ENCODE measurements at regions not wholly inside any gene's neighbourhood (a gene's known extent, or its start where the extent isn't known, plus 50 kb on each side); places are given as distances from the start of the nearest gene placed in this dataset.

DNA sequence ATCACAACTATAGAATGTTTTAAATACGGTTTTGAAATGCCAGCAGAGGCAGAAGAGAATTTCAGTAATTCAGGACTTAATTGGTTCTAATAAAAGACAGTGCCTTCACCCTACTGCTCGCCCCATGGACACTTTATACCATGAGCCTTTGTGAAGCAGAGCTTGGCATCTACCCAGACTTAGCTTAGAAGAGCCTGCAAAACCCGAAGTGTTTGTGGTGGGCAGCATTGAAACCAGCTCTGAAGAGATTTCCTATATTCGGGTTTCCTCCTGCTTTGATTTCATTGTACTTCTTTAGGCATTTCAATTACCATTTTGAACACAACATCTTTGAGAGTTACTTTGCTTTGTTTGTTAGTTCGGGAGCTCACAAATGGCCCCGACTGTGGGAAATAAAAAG lies 185.1 kb upstream of the MTNR1B start:
- DNase-seq, result no peak
- in situ Hi-C loops (cut with MboI; ENCODE audit: low pct_unique_long_range_greater_than_20kb, low sequenced_read_pairs), result no loop called here

DNA sequence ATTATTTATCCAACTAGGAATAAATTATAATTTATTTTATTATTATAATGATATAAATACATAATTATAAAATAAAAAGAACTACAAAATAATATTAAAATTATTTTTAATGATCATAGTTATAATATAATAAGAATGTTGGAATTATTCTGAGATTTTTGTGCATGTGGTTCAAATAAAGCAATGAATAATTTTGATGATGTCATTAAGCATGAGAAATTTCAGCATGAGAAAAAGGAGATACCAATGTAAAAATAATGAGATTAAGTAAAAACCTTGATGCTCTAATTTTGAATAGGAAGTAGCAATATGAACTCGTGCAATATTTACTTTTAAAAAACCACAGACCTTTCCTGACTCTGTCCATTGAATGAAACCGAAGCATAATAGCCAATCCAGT lies 181.8 kb upstream of the MTNR1B start:
- in situ Hi-C loops (cut with MboI; ENCODE audit: low pct_unique_long_range_greater_than_20kb, low sequenced_read_pairs), result no loop called here
- no peak for DNase-seq

DNA sequence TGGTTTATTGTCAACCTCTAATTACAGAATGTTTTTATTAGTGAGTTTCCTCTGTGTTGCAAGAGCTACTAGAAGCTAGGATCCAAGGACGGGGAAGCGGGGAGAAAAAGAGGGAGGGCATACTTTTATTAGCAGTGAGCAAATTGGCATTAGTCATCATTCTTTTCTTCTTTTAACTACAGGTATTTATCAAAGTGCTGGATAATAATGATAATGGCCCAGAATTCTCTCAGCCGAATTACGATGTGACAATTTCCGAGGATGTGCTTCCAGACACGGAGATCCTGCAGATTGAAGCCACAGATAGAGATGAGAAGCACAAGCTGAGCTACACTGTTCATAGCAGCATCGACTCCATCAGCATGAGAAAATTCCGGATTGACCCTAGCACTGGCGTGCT lies 179.7 kb upstream of the MTNR1B start:
- in situ Hi-C loops (cut with MboI; ENCODE audit: low pct_unique_long_range_greater_than_20kb, low sequenced_read_pairs), result no loop called here
- no peak for DNase-seq

DNA sequence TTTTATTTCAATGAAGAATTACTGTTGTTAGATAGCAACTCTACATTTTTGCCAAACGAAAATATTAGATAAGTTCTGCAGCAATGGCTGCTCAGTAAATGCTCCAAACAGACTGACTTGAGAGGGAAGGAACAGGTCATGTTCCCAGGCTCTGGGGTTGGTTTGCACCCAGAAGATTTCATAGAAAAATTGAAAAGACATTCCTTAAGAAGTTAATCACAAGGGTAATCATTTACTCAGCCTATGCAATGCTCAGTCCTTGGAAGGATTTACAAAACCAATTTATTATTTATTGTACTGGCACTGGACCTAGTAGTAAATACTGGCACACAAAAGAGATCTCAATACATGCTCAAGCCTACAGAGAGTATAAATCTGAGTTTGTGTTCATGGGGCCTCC lies 179.1 kb upstream of the MTNR1B start:
- no peak for DNase-seq
- in situ Hi-C loops (cut with MboI; ENCODE audit: low pct_unique_long_range_greater_than_20kb, low sequenced_read_pairs), result no loop called here

DNA sequence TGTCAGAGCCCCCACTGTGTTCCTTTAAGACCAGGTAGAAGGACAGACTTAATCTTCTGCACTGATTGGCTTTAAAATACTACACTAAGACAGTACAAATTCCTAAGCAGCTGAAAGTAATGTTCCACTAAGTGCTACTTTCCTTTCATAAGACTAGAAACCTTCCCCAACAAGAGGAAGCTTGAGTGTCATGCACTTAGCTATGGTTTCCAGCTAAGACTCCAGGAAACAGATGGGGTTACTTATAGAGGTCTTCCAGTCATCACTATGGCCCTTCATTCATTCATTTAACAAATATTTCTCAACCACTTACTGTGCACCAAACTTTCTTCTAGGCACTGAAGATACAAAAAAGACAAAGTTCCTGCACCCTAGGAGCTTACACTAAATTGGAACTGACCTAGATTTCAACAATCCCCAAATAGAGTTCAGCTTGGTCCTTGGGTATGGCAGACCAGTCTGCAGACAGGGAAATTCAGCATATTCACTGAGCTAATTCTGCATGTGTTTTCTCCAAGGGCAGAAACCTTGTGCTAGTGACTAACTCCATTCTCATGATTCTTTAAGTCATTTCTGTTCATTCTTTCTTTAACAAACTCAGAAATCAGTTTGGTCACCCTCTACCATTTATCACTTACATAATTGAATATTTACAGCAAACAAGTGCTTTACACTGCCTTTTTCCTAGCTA lies 178.4 kb upstream of the MTNR1B start:
- DNase-seq, result no peak
- in situ Hi-C loops (cut with MboI; ENCODE audit: low pct_unique_long_range_greater_than_20kb, low sequenced_read_pairs), result no loop called here

DNA sequence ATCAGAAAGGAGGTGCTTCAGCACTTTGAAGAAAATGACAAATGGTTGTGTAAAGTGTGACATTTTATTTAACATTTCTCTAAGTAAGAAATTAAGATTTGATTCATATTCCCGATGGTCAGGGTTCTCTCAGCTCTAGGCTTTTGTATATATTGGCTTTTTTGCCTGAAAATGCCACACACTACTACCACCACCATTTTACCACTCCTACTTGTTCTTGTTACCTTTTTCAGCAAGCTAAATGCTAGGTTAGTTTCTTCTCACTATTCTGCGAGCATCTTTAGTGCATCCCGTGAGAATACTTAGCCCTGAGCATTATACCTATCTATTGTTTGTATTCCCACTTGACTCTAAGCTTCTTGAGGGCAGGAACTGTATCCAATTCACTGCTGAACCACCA lies 177.6 kb upstream of the MTNR1B start:
- DNase-seq, result no peak
- in situ Hi-C loops (cut with MboI; ENCODE audit: low pct_unique_long_range_greater_than_20kb, low sequenced_read_pairs), result no loop called here

DNA sequence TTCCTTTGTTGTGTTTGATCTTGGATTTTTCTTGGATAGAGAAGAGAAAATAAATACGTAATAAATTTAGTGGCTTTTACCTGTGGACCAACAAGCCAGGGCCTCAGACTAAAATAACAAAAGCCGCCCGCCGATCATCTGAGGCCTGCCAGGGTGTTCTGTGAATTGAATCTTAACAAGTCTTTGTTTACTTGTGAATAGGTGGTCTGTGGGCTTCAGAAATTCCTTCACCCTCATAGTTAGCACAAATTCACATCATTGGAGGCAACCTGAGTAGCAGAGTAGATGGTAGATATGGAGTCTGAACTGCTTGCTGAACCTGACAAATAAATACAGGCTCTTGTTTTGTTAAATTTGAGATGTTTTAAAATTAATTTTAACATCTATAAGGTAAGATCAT lies 176.3 kb upstream of the MTNR1B start:
- DNase-seq, result no peak
- in situ Hi-C loops (cut with MboI; ENCODE audit: low pct_unique_long_range_greater_than_20kb, low sequenced_read_pairs), result no loop called here

DNA sequence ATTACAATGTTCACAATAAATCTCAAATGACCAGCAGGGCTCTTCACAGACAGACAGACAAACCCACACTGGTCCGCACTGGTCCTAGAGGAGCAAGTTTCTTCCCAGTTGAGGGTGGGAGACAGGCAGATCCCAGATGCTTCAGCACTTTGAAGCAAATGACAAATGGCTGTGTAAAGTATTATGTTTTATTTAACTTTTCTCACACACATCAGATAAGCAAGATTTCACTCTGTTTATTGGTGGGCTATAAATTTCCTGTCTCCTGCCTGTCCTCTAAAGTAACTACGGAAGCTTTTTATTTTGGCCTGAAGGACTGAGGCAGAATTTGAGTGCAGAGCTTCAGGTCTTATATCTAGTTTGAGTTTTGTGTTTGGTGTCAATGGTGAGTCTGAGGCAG lies 174.7 kb upstream of the MTNR1B start:
- in situ Hi-C loops (cut with MboI; ENCODE audit: low pct_unique_long_range_greater_than_20kb, low sequenced_read_pairs), result no loop called here

DNA sequence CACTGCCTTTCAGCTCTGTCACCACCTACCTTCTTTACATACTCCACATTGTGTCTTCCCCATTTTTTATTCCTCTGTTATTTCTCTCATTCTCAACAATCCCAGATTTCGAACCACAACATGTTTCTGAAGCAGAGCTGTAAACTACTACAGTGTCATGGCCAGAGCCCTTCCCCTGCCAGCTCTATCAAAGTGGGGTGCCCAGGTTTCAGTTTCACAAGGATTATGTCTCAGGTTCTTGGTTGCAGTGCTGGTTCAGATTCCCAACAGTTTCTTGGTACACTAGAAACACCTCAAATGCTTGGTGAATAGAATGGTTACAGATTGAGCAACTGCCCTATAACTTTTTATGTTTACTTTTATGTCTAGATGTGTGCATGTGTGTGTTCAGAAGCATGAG lies 172.7 kb upstream of the MTNR1B start:
- in situ Hi-C loops (cut with MboI; ENCODE audit: low pct_unique_long_range_greater_than_20kb, low sequenced_read_pairs), result no loop called here

More for the DNA sequence above, 174.7 kb upstream of the MTNR1B start:
- no peak for DNase-seq

DNA sequence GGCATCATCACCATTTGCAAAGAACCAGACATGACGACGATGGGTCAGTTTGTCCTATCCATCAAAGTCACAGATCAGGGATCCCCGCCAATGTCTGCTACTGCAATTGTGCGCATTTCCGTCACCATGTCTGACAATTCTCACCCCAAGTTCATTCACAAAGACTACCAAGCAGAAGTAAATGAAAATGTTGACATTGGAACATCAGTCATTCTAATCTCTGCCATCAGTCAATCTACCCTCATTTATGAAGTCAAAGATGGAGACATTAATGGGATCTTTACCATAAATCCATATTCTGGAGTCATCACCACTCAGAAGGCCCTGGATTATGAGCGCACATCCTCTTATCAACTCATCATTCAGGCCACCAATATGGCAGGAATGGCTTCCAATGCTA lies 171.6 kb upstream of the MTNR1B start:
- in situ Hi-C loops (cut with MboI; ENCODE audit: low pct_unique_long_range_greater_than_20kb, low sequenced_read_pairs), result no loop called here
- DNase-seq, result no peak

More for the DNA sequence above, 172.7 kb upstream of the MTNR1B start:
- DNase-seq, result no peak

DNA sequence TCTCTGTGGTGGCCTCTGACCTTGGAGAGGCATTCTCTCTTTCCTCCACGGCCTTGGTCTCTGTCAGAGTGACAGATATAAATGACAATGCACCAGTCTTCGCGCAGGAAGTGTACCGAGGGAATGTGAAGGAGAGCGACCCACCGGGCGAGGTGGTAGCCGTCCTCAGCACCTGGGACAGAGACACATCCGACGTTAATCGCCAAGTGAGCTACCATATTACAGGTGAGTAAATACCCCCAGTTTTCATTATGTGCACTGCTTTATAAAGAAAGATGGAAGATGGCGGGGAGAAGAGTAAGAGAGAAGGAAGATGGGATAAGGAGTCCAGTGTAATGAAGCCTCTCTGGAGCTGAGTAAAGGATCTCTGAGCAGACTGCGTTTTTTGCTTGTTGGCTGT lies 167.8 kb upstream of the MTNR1B start:
- in situ Hi-C loops (cut with MboI; ENCODE audit: low pct_unique_long_range_greater_than_20kb, low sequenced_read_pairs), result no loop called here

DNA sequence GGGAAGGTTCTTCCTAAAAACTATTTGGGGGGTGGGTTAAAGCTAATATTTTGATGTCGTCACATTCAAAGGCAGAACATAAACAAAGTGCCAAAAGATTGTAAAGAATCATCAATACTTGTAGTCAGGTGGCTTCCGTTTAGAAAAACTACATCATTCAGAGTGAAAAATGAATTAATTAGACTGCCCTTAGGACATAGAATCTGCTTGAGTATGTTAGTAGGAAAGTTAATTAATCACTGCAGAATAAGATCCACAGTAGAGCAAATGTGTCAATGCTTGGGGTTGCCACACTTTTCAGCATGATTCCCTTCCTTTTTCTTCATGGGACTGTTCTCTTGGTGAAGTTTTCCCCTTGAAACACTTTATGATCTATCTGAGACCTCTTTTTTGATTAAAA lies 166.8 kb upstream of the MTNR1B start:
- DNase-seq, result no peak
- in situ Hi-C loops (cut with MboI; ENCODE audit: low pct_unique_long_range_greater_than_20kb, low sequenced_read_pairs), result no loop called here

More for the DNA sequence above, 167.8 kb upstream of the MTNR1B start:
- no peak for DNase-seq

DNA sequence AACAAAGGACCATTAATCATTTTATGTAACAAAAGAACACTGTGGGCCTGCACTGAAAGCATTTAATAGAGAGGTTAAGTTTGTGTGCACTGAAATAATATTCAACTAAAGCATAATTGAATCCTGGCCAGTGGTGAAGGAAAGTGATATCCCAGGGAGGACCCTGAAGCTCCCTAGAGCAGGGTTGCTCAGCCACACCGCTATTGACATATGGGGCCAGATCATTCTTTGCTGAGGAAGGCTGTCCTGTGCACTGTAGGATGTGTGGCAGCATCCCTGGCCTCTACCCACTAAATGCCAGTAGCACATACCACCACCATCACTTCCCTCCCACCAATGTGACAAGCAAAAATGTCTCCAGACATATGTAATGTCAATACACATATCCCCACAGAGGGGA lies 166.1 kb upstream of the MTNR1B start:
- no peak for DNase-seq
- in situ Hi-C loops (cut with MboI; ENCODE audit: low pct_unique_long_range_greater_than_20kb, low sequenced_read_pairs), result no loop called here

DNA sequence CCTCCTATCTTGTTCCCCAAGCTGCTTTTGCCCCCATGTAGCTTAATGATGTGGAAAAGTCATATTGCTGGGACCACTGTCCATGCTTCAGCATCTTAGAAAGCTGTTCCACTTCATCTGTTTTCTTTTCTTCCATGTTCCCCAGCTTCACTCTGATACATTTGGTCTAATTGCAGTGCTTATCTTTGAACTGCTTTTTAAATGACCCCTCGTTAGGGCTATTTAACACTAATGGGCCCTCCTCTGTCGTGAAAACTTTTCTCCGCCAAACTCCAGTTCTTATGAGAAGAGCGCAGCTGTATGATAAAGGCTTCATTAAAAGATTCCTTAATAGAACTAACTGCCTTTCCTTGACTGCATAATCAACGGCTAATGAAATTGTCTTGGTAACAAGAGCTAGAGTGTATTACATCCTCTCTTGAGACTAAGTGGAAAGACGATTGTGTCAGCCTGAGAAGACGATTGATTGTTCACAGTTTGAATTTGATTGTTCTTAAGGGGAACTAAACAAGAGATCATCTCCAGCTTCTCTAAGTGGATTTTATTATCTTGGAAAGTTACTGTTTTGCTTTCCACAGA lies 165.0 kb upstream of the MTNR1B start:
- in situ Hi-C loops (cut with MboI; ENCODE audit: low pct_unique_long_range_greater_than_20kb, low sequenced_read_pairs), result no loop called here
- DNase-seq, result no peak

DNA sequence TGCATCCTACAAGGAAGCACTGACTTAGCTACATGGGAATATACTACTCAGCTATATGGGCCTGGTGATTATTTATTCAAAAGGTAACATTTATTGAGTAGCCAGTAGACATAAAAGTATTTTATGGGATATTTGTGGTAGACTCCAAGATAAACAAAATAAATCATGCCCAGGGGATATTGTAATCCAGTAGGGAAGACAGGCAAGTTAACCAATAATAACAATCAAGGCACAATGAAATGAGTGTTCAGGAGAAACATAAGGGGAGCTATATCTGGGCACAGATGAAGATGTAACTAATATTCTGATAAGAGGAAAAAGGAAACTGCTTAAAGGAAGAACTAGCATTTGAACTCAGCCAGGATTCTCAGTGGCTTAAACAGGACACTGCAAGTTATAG lies 161.4 kb upstream of the MTNR1B start:
- in situ Hi-C loops (cut with MboI; ENCODE audit: low pct_unique_long_range_greater_than_20kb, low sequenced_read_pairs), result no loop called here

DNA sequence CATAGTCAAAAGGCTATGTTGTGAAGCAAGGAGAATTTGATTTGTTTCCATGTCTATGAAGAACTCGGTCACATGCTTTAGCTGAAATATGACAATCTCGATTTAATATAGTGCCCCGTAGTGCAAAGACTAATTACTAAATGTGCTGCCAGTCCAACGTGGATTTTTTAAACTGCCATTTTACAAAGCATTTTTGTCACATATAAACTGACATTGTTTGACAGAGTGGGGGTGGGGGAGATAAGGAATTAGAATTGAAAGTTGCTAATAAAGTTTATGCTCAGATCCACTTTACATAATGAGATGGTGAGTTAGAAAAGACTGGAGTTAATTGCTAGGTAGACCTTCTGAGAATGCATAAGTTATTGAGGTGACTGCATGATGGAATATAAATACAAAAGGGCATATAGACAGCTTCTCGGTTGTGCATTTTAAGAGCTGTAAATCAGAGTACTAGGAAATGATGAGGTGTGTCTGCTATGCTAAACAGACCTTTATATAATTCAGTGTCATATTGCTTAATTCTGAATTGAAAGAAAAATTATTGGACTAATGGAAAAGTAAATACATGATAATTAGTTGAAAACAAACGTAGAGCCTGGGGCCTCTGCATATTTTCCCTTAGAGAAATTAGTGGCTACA lies 158.9 kb upstream of the MTNR1B start:
- no peak for DNase-seq
- in situ Hi-C loops (cut with MboI; ENCODE audit: low pct_unique_long_range_greater_than_20kb, low sequenced_read_pairs), result no loop called here

More for the DNA sequence above, 161.4 kb upstream of the MTNR1B start:
- DNase-seq, result no peak

DNA sequence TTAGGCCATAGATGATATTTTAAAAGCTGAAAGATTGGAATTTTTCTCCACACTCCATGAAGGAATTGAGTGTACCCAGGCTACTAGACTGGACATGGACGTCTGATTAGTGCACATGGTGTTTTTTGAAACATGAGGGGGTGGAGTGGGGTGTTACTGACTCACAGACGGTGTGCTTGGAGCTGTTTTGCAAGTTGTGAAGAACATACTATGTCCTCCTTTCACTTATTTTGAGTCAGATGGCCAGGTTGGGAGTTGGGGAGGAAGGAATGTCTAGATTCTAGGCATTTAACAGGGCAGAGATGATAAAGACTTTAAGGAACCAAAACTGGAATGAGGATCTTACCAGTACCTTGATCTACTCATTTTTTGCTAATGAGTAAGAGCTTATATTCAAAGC lies 158.1 kb upstream of the MTNR1B start:
- in situ Hi-C loops (cut with MboI; ENCODE audit: low pct_unique_long_range_greater_than_20kb, low sequenced_read_pairs), result no loop called here
- no peak for DNase-seq

DNA sequence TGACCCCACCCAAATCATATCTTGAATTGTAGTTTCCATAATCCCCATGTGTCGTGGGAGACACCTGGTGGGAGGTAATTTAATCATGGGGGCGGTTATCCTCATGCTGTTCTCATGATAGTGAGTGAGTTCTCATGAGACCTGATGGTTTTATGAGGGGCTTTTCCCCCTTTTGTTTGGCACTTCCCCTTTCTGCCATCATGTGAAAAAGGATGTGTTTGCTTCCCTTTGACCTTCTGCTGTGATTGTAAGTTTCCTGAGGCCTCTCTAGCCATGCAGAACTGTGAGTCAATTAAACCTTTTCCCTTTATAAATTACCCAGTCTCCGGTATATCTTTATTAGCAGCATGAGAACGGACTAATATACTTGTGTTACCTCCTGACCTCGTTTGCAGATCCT lies 156.6 kb upstream of the MTNR1B start:
- DNase-seq, result no peak
- in situ Hi-C loops (cut with MboI; ENCODE audit: low pct_unique_long_range_greater_than_20kb, low sequenced_read_pairs), result no loop called here

DNA sequence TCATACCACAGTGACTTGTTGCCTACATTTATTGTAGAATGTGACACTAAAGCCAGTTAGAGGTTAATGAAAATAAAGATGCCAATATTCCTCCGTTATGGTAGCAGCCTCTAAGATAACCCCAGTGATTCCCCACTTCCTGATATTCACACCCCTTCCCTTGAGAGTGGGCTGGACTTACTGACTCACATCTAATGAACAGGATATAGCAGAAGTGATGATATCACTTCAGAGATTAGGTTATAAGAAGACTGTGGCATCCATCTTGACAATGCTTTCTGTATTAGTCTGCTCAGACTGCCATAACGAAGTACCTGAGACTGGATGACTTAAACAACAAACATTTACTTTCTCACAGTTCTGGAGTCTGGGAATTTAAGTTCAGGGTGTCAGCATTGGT lies 149.6 kb upstream of the MTNR1B start:
- DNase-seq, result no peak

DNA sequence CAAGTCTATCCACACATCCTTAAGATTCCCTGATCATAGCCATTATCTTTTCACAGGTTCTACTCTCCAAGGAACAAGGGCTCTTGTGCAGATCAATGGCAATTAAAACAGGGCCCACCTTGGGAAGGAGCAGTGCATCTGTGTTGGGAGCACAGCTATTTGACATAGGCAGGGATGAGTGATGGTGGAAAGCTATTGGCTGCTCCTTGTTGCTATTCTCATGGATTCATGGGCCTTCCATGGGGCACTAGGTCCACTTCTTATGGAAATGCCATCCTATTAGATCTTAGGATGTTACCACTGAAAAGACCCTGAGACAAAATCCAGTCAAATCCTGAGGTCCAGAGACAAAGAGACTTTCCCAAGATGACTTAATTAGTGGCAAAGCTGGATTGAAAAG lies 148.6 kb upstream of the MTNR1B start:
- no peak for DNase-seq
- in situ Hi-C loops (cut with MboI; ENCODE audit: low pct_unique_long_range_greater_than_20kb, low sequenced_read_pairs), result no loop called here

More for the DNA sequence above, 149.6 kb upstream of the MTNR1B start:
- in situ Hi-C loops (cut with MboI; ENCODE audit: low pct_unique_long_range_greater_than_20kb, low sequenced_read_pairs), result no loop called here

DNA sequence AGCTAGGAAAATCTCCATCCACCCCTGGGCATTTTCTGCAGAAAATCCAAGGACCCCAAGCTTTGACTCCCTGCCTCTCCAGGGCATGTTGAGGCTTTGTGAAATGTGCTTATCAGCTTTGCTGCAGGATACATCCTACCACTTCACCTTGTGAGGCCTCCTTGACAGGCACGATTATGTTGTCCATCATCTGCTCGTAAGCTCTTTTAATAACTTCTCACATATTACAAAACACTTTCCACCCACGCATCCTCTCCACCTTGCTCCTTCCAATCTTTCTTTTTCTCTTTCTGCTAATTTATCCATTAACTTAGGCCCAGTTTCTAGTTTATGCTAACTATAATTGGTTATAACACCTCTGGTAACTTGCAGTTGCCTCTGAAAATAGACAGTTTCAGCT lies 147.0 kb upstream of the MTNR1B start:
- DNase-seq, result no peak
- in situ Hi-C loops (cut with MboI; ENCODE audit: low pct_unique_long_range_greater_than_20kb, low sequenced_read_pairs), result no loop called here

All from KBM-7 (cell line).